Neural progenitor cell (in vitro differentiated cells): ENCODE measurements at regions not wholly inside any gene's neighbourhood (a gene's known extent, or its start where the extent isn't known, plus 50 kb on each side); places are given as distances from the start of the nearest gene placed in this dataset.

Experiments used
- EZH2 ChIP-seq: fragments of 200-600 bp; sonication (generic); IDR thresholded peaks from 2 replicates; pipeline ENCODE4 v1.6.1; 2017; ENCODE audit warnings: antibody characterized with exemption, mild to moderate bottlenecking, moderate library complexity
- TF ChIP-seq, protein P1 (sequence below): fragments of 200-600 bp; sonication (generic); IDR thresholded peaks from 2 replicates; pipeline ENCODE4 v1.5.1; 2017; ENCODE audit warnings: antibody characterized with exemption, mild to moderate bottlenecking

DNA sequence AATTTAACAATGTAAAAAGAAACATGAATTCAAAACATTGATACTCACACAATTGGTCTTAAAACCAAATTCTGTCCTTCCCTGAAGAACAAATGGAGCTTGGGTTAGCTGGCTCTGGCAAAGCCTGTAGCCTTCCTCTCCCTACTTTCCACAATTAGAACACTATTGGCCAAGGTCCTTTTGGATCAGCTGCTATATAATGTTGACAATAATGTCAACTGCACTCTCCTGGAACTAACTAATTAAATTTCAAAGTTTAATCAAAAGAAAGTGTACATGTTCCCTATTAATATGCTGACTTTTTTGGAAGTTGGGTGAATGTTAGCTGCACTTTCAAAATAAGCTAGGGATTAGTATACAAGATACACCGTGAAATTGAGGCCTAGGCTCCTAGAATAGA lies 440.1 kb upstream of the NFE2L3 start:
- TF ChIP-seq, protein P1, sequence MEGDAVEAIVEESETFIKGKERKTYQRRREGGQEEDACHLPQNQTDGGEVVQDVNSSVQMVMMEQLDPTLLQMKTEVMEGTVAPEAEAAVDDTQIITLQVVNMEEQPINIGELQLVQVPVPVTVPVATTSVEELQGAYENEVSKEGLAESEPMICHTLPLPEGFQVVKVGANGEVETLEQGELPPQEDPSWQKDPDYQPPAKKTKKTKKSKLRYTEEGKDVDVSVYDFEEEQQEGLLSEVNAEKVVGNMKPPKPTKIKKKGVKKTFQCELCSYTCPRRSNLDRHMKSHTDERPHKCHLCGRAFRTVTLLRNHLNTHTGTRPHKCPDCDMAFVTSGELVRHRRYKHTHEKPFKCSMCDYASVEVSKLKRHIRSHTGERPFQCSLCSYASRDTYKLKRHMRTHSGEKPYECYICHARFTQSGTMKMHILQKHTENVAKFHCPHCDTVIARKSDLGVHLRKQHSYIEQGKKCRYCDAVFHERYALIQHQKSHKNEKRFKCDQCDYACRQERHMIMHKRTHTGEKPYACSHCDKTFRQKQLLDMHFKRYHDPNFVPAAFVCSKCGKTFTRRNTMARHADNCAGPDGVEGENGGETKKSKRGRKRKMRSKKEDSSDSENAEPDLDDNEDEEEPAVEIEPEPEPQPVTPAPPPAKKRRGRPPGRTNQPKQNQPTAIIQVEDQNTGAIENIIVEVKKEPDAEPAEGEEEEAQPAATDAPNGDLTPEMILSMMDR: no peak
- no peak for TF ChIP-seq EZH2
